ENCODE measurements at regions not wholly inside any gene's neighbourhood (a gene's known extent, or its start where the extent isn't known, plus 50 kb on each side); places are given as distances from the start of the nearest gene placed in this dataset.

- TF ChIP-seq CTCF (IDR thresholded peaks at IDR 0.05): no peak
- H3K27me3 ChIP-seq: no peaks in the 10 kb centered on the region
- H3K9me3 ChIP-seq: no peaks in the 10 kb centered on the region
- H3K27ac ChIP-seq: no peak overlapping the region
- no peaks in the 10 kb centered on the region for H3K4me1 ChIP-seq
- no peak overlapping the region for H3K4me3 ChIP-seq
- H3K36me3 ChIP-seq: no peaks in the 10 kb centered on the region
- DNase-seq: no peak
- intact Hi-C loops (cut with DNase I; ENCODE audit: low total_unique reads): no loop called here
Observed at GRCh38 chr9:21583628-21584377, 101.7 kb upstream of the IFNE start.

GRCh38 chr9:21584890-21585289 is 102.8 kb upstream of the IFNE start:
- no peak overlapping the region for H3K27ac ChIP-seq
- H3K4me1 ChIP-seq: no peaks in the 10 kb centered on the region
- H3K27me3 ChIP-seq: no peaks in the 10 kb centered on the region
- no peaks in the 10 kb centered on the region for H3K36me3 ChIP-seq
- no peaks in the 10 kb centered on the region for H3K9me3 ChIP-seq
- intact Hi-C loops (cut with DNase I; ENCODE audit: low total_unique reads): no loop called here
- no peak for TF ChIP-seq CTCF (IDR thresholded peaks at IDR 0.05)
- DNase-seq: no peak
- no peak overlapping the region for H3K4me3 ChIP-seq

- intact Hi-C loops (cut with DNase I; ENCODE audit: low total_unique reads): no loop called here
- Histone ChIP-seq H3K27me3 (no peaks in the 10 kb centered on the region), H3K4me3 (no peak overlapping the region), H3K27ac (no peak overlapping the region), H3K9me3 (no peaks in the 10 kb centered on the region), H3K36me3 (no peaks in the 10 kb centered on the region), H3K4me1 (no peaks in the 10 kb centered on the region)
- no peak for DNase-seq
- no peak for TF ChIP-seq CTCF (IDR thresholded peaks at IDR 0.05)
Observed at GRCh38 chr9:21585756-21586752, 103.9 kb upstream of the IFNE start.

GRCh38 chr9:21589344-21590056 is 107.4 kb upstream of the IFNE start:
- no peak for TF ChIP-seq CTCF (IDR thresholded peaks at IDR 0.05)

More at GRCh38 chr9:21589344-21590056, 107.4 kb upstream of the IFNE start:
- no peaks in the 10 kb centered on the region for H3K4me1 ChIP-seq
- no peaks in the 10 kb centered on the region for H3K9me3 ChIP-seq
- H3K36me3 ChIP-seq: no peaks in the 10 kb centered on the region
- H3K4me3 ChIP-seq: no peak overlapping the region
- DNase-seq: no peak
- no peak overlapping the region for H3K27ac ChIP-seq
- intact Hi-C loops (cut with DNase I; ENCODE audit: low total_unique reads): no loop called here
- no peaks in the 10 kb centered on the region for H3K27me3 ChIP-seq
